Sigmoid colon (tissue), 4 donors: ENCODE measurements at regions not wholly inside any gene's neighbourhood (a gene's known extent, or its start where the extent isn't known, plus 50 kb on each side); places are given as distances from the start of the nearest gene placed in this dataset.

Experiments used
- EP300 ChIP-seq, 4 donors: sonication (generic); formaldehyde crosslinking; IDR thresholded peaks; one replicate each; pipeline ENCODE4 v1.6.1; 2017; ENCODE audit warnings: antibody characterized with exemption in 4 of 4
- POLR2AphosphoS5 ChIP-seq, 4 donors: sonication (generic); formaldehyde crosslinking; IDR thresholded peaks; one replicate each; pipeline ENCODE4 v1.6.1; 2017; ENCODE audit warnings: antibody characterized with exemption in 4 of 4
- TF ChIP-seq, protein P1 (sequence below), 4 experiments: fragments of 450-650 bp in 3 of 4; fragments of 200-600 bp in 1 of 4; IDR thresholded peaks; one replicate each; pipeline ENCODE4 v1.5.1; 2016 to 2019; ENCODE audit warnings: antibody characterized with exemption in 4 of 4, mild to moderate bottlenecking in 3 of 4, moderate library complexity in 2 of 4

DNA sequence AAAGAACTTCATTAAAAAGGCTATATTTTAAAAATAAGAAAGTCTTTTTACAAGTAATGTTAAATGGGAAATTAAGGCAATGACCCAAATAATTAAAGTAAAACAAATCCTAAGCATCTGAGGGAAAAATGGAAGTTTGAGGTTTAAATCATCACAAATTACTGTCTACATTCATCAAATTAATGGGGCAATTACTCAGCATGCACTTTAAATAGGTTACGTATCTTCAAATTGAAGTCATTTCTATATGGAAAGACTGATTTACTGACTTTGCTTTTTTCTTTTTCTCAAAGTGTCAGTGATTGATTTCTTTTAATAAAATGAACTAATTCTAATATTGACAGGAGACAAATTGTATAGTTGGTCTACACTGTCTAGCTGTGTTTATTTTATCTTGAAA is 1452.3 kb downstream of the NCAM2 start:
- no peak for TF ChIP-seq EP300 (IDR thresholded peaks at IDR 0.05)
- TF ChIP-seq, protein P1, sequence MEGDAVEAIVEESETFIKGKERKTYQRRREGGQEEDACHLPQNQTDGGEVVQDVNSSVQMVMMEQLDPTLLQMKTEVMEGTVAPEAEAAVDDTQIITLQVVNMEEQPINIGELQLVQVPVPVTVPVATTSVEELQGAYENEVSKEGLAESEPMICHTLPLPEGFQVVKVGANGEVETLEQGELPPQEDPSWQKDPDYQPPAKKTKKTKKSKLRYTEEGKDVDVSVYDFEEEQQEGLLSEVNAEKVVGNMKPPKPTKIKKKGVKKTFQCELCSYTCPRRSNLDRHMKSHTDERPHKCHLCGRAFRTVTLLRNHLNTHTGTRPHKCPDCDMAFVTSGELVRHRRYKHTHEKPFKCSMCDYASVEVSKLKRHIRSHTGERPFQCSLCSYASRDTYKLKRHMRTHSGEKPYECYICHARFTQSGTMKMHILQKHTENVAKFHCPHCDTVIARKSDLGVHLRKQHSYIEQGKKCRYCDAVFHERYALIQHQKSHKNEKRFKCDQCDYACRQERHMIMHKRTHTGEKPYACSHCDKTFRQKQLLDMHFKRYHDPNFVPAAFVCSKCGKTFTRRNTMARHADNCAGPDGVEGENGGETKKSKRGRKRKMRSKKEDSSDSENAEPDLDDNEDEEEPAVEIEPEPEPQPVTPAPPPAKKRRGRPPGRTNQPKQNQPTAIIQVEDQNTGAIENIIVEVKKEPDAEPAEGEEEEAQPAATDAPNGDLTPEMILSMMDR (IDR thresholded peaks at IDR 0.05) = no peak
- TF ChIP-seq POLR2AphosphoS5 (IDR thresholded peaks at IDR 0.05) = no peak
